H1 (cell line): ENCODE measurements at regions not wholly inside any gene's neighbourhood (a gene's known extent, or its start where the extent isn't known, plus 50 kb on each side); places are given as distances from the start of the nearest gene placed in this dataset.

Source experiments
- CTCF ChIA-PET: fragments of 300-600 bp; sonication (Branson Sonifier 250); formaldehyde crosslinking; loops from one replicate; lab custom pipeline; 2021; ENCODE audit not compliant: partially characterized antibody; lab: Charles Lee
- POLR2A ChIA-PET: fragments of 300-600 bp; sonication (Branson Sonifier 250); formaldehyde crosslinking; loops from one replicate; lab custom pipeline; 2021; ENCODE audit warnings: inconsistent platforms; ENCODE audit not compliant: partially characterized antibody; lab: Charles Lee
- DNase-seq, 2 experiments: peaks; one replicate each; pipeline versions ENCODE4 v3.0.0 to v3.0.0-alpha.2; 2010 to 2022; ENCODE audit warnings: low spot score in 2 of 2, low read depth in 1 of 2, mixed read lengths in 1 of 2
- FAIRE-seq: peaks from 2 replicates; lab custom pipeline; 2011; peaks lifted over from hg19 to GRCh38; lab: Jason Lieb, UNC
- H2AFZ ChIP-seq: 2 replicates; pipeline ENCODE4 v1.8.1; 2012; ENCODE audit warnings: low read length, inconsistent platforms
- H2AK5ac ChIP-seq: 2 replicates; pipeline ENCODE4 v1.6.1; 2013; ENCODE audit warnings: low read depth, low read length
- H2BK120ac ChIP-seq: replicated peaks from 2 replicates; pipeline ENCODE3; 2013; ENCODE audit warnings: low read depth, low read length, inconsistent platforms
- H2BK12ac ChIP-seq: 2 replicates; pipeline ENCODE4 v1.6.1; 2013; ENCODE audit warnings: low read depth, low read length
- H2BK15ac ChIP-seq: 2 replicates; pipeline ENCODE4 v1.6.1; 2013; ENCODE audit warnings: low read length
- H2BK20ac ChIP-seq: 2 replicates; pipeline ENCODE4 v1.6.1; 2013; ENCODE audit warnings: low read length
- H2BK5ac ChIP-seq: 2 replicates; pipeline ENCODE4 v1.6.1; 2013; ENCODE audit warnings: low read depth, low read length
- H3K14ac ChIP-seq: 2 replicates; pipeline ENCODE4 v1.6.1; 2013; ENCODE audit warnings: inconsistent platforms; ENCODE audit not compliant: insufficient read length
- H3K18ac ChIP-seq: 2 replicates; pipeline ENCODE4 v1.6.1; 2013; ENCODE audit warnings: low read length; ENCODE audit errors: extremely low read depth
- H3K23ac ChIP-seq: 2 replicates; pipeline ENCODE4 v1.6.1; 2013; ENCODE audit warnings: inconsistent platforms; ENCODE audit not compliant: insufficient read length
- H3K23me2 ChIP-seq: 2 replicates; pipeline ENCODE4 v1.6.1; 2013; ENCODE audit warnings: low read depth, low read length
- H3K27ac ChIP-seq: 2 replicates; pipeline ENCODE4 v1.6.1; 2011; ENCODE audit warnings: low read depth, low read length, inconsistent platforms
- H3K27me3 ChIP-seq, 4 experiments: replicated peaks in 1 of 4; 1 replicate in 1 of 4; 2 replicates in 3 of 4; pipeline versions ENCODE4 v1.6.1 to v1.8.1; 2011 to 2013; ENCODE audit warnings: low read length in 3 of 4, mild to moderate bottlenecking in 3 of 4, inconsistent platforms in 2 of 4, mixed read lengths in 2 of 4, moderate library complexity in 1 of 4; ENCODE audit not compliant: control insufficient read depth in 3 of 4, insufficient read depth in 3 of 4; ENCODE audit errors: extremely low read depth in 1 of 4
- H3K36me3 ChIP-seq, 4 experiments: 2 replicates each; pipeline versions ENCODE4 v1.6.1 to v1.8.1; 2011 to 2013; ENCODE audit warnings: mild to moderate bottlenecking in 4 of 4, low read length in 3 of 4, moderate library complexity in 2 of 4, control low read depth in 1 of 4, inconsistent platforms in 1 of 4; ENCODE audit not compliant: insufficient read depth in 4 of 4, control insufficient read depth in 2 of 4
- H3K4ac ChIP-seq: replicated peaks from 2 replicates; pipeline ENCODE3; 2013; ENCODE audit warnings: low read length, low read depth, mixed read lengths, inconsistent platforms; ENCODE audit not compliant: insufficient read length
- H3K4me1 ChIP-seq, 4 experiments: replicated peaks in 1 of 4; 1 replicate in 1 of 4; 2 replicates in 3 of 4; pipeline versions ENCODE4 v1.6.1 to v1.8.1; 2011 to 2013; ENCODE audit warnings: low read length in 3 of 4, inconsistent platforms in 2 of 4, mixed read lengths in 1 of 4; ENCODE audit not compliant: insufficient read depth in 4 of 4, control insufficient read depth in 3 of 4
- H3K4me2 ChIP-seq, 2 experiments: 2 replicates each; pipeline versions ENCODE4 v1.6.1 to v1.8.1; 2011 to 2013; ENCODE audit warnings: low read depth in 2 of 2, low read length in 2 of 2, control low read depth in 1 of 2, inconsistent platforms in 1 of 2, mild to moderate bottlenecking in 1 of 2; ENCODE audit not compliant: insufficient read depth in 1 of 2
- H3K4me3 ChIP-seq, 4 experiments: fragments of 200-600, 300-600 bp in 1 of 4; sonication (generic), shearing (Covaris generic), sonication (Bioruptor Twin) in 1 of 4; 2 replicates each; pipeline versions ENCODE4 v1.5.1 to v1.8.1; 2011 to 2016; ENCODE audit warnings: low read length in 4 of 4, low read depth in 3 of 4, control low read depth in 2 of 4, inconsistent platforms in 2 of 4, mild to moderate bottlenecking in 2 of 4, mixed read lengths in 1 of 4, moderate library complexity in 1 of 4; ENCODE audit not compliant: insufficient read depth in 2 of 4; ENCODE audit errors: extremely low read depth in 1 of 4
- H3K56ac ChIP-seq: replicated peaks from 2 replicates; pipeline ENCODE3; 2013; ENCODE audit warnings: low read depth, mild to moderate bottlenecking, mixed read lengths, low read length, inconsistent platforms; ENCODE audit not compliant: insufficient read length
- H3K79me1 ChIP-seq: 2 replicates; pipeline ENCODE4 v1.6.1; 2013; ENCODE audit warnings: low read depth, low read length, control low read depth
- H3K79me2 ChIP-seq, 2 experiments: 2 replicates each; pipeline versions ENCODE4 v1.6.1 to v1.8.1; 2012 to 2013; ENCODE audit warnings: low read length in 2 of 2, mild to moderate bottlenecking in 2 of 2, inconsistent platforms in 1 of 2; ENCODE audit not compliant: insufficient read depth in 2 of 2, control insufficient read depth in 1 of 2
- H3K9ac ChIP-seq, 4 experiments: replicated peaks in 1 of 4; 1 replicate in 1 of 4; 2 replicates in 3 of 4; pipeline versions ENCODE4 v1.6.1 to v1.8.1; 2011 to 2013; ENCODE audit warnings: low read depth in 3 of 4, low read length in 3 of 4, control low read depth in 2 of 4, mild to moderate bottlenecking in 2 of 4, moderate library complexity in 2 of 4, inconsistent platforms in 1 of 4; ENCODE audit errors: extremely low read depth in 1 of 4
- H3K9me3 ChIP-seq, 2 experiments: 2 replicates each; pipeline versions ENCODE4 v1.6.1 to v1.8.1; 2012 to 2013; ENCODE audit warnings: mild to moderate bottlenecking in 2 of 2, moderate library complexity in 2 of 2, control low read depth in 1 of 2, inconsistent platforms in 1 of 2, low read depth in 1 of 2, low read length in 1 of 2, mixed read lengths in 1 of 2; ENCODE audit not compliant: insufficient read depth in 2 of 2
- H4K20me1 ChIP-seq, 2 experiments: replicated peaks in 1 of 2; 2 replicates each; pipeline versions ENCODE3 to v1.8.1; 2011 to 2013; ENCODE audit warnings: inconsistent platforms in 2 of 2, low read length in 2 of 2, mild to moderate bottlenecking in 1 of 2; ENCODE audit not compliant: insufficient read depth in 2 of 2, control insufficient read depth in 1 of 2
- H4K5ac ChIP-seq: 2 replicates; pipeline ENCODE4 v1.6.1; 2013; ENCODE audit warnings: low read length, low read depth, mixed read lengths, inconsistent platforms; ENCODE audit not compliant: insufficient read length
- H4K8ac ChIP-seq: 2 replicates; pipeline ENCODE4 v1.8.0; 2013; ENCODE audit warnings: mild to moderate bottlenecking, moderate library complexity, low read length, inconsistent platforms; ENCODE audit not compliant: insufficient read depth; ENCODE audit errors: extremely low read depth
- H4K91ac ChIP-seq: replicated peaks from 2 replicates; pipeline ENCODE3; 2013; ENCODE audit warnings: low read length, mixed read lengths, inconsistent platforms; ENCODE audit not compliant: insufficient read length
- CBX8 ChIP-seq: fragments of 300-800, 300-1000 bp; sonication (generic); IDR thresholded peaks from 2 replicates; pipeline ENCODE4 v1.7.1; 2016; ENCODE audit warnings: low read depth, low read length, borderline replicate concordance
- CHD2 ChIP-seq: IDR thresholded peaks from 2 replicates; pipeline ENCODE4 v1.6.1; 2012; ENCODE audit warnings: low read length, improper control_type of control experiment
- HDAC2 ChIP-seq, 2 experiments: fragments of 300-600 bp in 1 of 2; sonication (generic) in 1 of 2; IDR thresholded peaks; 2 replicates each; pipeline ENCODE4 v1.6.1; 2011 to 2012; ENCODE audit warnings: low read depth in 2 of 2, low read length in 2 of 2, mild to moderate bottlenecking in 2 of 2, moderate library complexity in 2 of 2, borderline replicate concordance in 1 of 2, inconsistent platforms in 1 of 2
- KDM1A ChIP-seq: fragments of 200-600, 300-600 bp; sonication (generic); IDR thresholded peaks from 2 replicates; pipeline ENCODE4 v1.7.1; 2016; ENCODE audit warnings: mild to moderate bottlenecking, low read length, borderline replicate concordance
- PHF8 ChIP-seq: fragments of 200-600 bp; sonication (generic); conservative IDR thresholded peaks from 2 replicates; pipeline ENCODE4 v1.7.1; 2012; ENCODE audit warnings: low read depth, mild to moderate bottlenecking, inconsistent platforms, low read length, moderate library complexity
- RAD21 ChIP-seq, 2 experiments: IDR thresholded peaks in 1 of 2; conservative IDR thresholded peaks in 1 of 2; 2 replicates each; pipeline ENCODE4 v1.6.1; 2011; ENCODE audit warnings: low read depth in 2 of 2, low read length in 2 of 2, improper control_type of control experiment in 1 of 2, inconsistent platforms in 1 of 2, mild to moderate bottlenecking in 1 of 2, moderate library complexity in 1 of 2
- RNF2 ChIP-seq: fragments of 200-900, 300-1000 bp; sonication (generic); IDR thresholded peaks from 2 replicates; pipeline ENCODE4 v1.7.1; 2016; ENCODE audit warnings: borderline replicate concordance, low read depth, mild to moderate bottlenecking, antibody characterized with exemption, low read length; ENCODE audit not compliant: poor library complexity, severe bottlenecking; ENCODE audit errors: missing control alignments
- SUZ12 ChIP-seq: fragments of 200-600 bp; sonication (generic); IDR thresholded peaks from 2 replicates; pipeline ENCODE4 v1.6.1; 2012; ENCODE audit warnings: mild to moderate bottlenecking, inconsistent platforms, low read length, moderate library complexity, mixed read lengths
- TBP ChIP-seq: IDR thresholded peaks from 2 replicates; pipeline ENCODE4 v1.6.1; 2011; ENCODE audit warnings: low read depth, low read length, improper control_type of control experiment
- WGBS, 2 experiments: shearing (Covaris generic) in 1 of 2; methylation state at CpG; one replicate each; pipeline versions ENCODE4 v1.1.6 to v1.1.7; 2013 to 2015; ENCODE audit warnings: low lambda C conversion rate in 2 of 2, mixed read lengths in 2 of 2, inconsistent platforms in 1 of 2, low coverage in 1 of 2, missing lambda C conversion rate in 1 of 2; ENCODE audit not compliant: insufficient replicate concordance in 2 of 2, insufficient coverage in 1 of 2, insufficient read length in 1 of 2; ENCODE audit errors: extremely low coverage in 1 of 2, missing lambda C conversion rate in 1 of 2; 5-methylcytosine and 5-hydroxymethylcytosine counted together
- TF ChIP-seq, protein P1 (sequence below): IDR thresholded peaks from 2 replicates; pipeline ENCODE4 v1.6.1; 2012; ENCODE audit warnings: low read length, inconsistent platforms
- TF ChIP-seq, protein P2 (sequence below): IDR thresholded peaks from 2 replicates; pipeline ENCODE4 v1.6.1; 2011; ENCODE audit warnings: low read depth, mild to moderate bottlenecking, low read length; ENCODE audit not compliant: insufficient read depth

DNA sequence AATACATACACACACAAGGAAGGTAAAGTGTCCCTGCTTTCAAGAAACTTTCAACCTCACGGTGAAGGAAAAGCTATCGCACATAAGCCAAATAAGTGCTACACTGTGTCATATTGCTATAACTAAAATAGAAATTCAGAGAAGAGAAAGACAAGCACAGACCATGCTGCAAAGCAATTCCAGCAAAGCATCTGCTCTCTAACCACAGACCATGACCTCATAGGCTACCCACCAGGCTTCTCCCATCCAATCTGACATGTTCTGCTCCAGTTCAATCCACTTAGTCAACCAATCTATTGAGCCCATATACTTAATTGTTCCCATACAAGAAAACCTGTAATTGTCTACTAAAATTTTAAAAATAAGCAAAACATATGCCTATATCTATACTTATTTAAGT is 211.3 kb downstream of the BARHL2 start:
- H3K79me1 ChIP-seq = no peaks in the 10 kb centered on the region
- no peak overlapping the region for H2AK5ac ChIP-seq
- no peaks in the 10 kb centered on the region for H3K36me3 ChIP-seq
- H3K18ac ChIP-seq = no peak overlapping the region
- DNase-seq (no peak), FAIRE-seq (no peak)
- no peaks in the 10 kb centered on the region for H4K20me1 ChIP-seq
- H3K14ac ChIP-seq = no peak overlapping the region
- H4K91ac ChIP-seq = no peak overlapping the region
- H3K27ac ChIP-seq = no peak overlapping the region
- H3K9me3 ChIP-seq = no peaks in the 10 kb centered on the region
- no peak overlapping the region for H4K8ac ChIP-seq
- H3K4me2 ChIP-seq = no peak overlapping the region
- H3K9ac ChIP-seq = no peak overlapping the region
- no peaks in the 10 kb centered on the region for H3K23me2 ChIP-seq
- no peak overlapping the region for H2BK5ac ChIP-seq
- no peak overlapping the region for H2BK12ac ChIP-seq
- no peaks in the 10 kb centered on the region for H3K27me3 ChIP-seq
- H2BK20ac ChIP-seq = no peak overlapping the region
- H3K79me2 ChIP-seq = no peaks in the 10 kb centered on the region
- ChIA-PET CTCF (interaction anchor here (0.5 to 1.0 kb wide), 3 partner anchors 11 to 29 kb away, joined by 3 to 5 read pairs (median 3); no protein-coding TSS in a partner anchor), POLR2A (no interaction called here)
- H4K5ac ChIP-seq = no peak overlapping the region
- no peak overlapping the region for H3K23ac ChIP-seq
- H3K56ac ChIP-seq = no peak overlapping the region
- no peak overlapping the region for H2AFZ ChIP-seq
- WGBS, 2 experiments = 94% methylated on average over 2 of the region's 2 CpGs; no CpG with 5 or more reads in 1 of the 2 experiments
- H3K4me1 ChIP-seq = peaks cover 0 to 6% (median 3%) of the 10 kb centered on the region in 4 experiments; a peak in 3 of 7 replicates
- H3K4me3 ChIP-seq = no peak overlapping the region
- no peak overlapping the region for H2BK15ac ChIP-seq
- H2BK120ac ChIP-seq = no peak overlapping the region
- H3K4ac ChIP-seq = no peak overlapping the region
- TF ChIP-seq RNF2 (no peak), KDM1A (no peak), RAD21 (IDR thresholded peaks at IDR 0.05 in 1 of 2, conservative IDR thresholded peaks at IDR 0.05 in 1 of 2; ENCODE audit: low read depth in 2 of 2, low read length in 2 of 2) (no peak), PHF8 (no peak), TBP (no peak), CHD2 (no peak), SUZ12 (no peak), CBX8 (no peak), HDAC2 (IDR thresholded peaks at IDR 0.05; ENCODE audit: borderline replicate concordance in 1 of 2, low read depth in 2 of 2, low read length in 2 of 2) (no peak)
- TF ChIP-seq, protein P1, sequence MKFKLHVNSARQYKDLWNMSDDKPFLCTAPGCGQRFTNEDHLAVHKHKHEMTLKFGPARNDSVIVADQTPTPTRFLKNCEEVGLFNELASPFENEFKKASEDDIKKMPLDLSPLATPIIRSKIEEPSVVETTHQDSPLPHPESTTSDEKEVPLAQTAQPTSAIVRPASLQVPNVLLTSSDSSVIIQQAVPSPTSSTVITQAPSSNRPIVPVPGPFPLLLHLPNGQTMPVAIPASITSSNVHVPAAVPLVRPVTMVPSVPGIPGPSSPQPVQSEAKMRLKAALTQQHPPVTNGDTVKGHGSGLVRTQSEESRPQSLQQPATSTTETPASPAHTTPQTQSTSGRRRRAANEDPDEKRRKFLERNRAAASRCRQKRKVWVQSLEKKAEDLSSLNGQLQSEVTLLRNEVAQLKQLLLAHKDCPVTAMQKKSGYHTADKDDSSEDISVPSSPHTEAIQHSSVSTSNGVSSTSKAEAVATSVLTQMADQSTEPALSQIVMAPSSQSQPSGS = no peak
- TF ChIP-seq, protein P2, sequence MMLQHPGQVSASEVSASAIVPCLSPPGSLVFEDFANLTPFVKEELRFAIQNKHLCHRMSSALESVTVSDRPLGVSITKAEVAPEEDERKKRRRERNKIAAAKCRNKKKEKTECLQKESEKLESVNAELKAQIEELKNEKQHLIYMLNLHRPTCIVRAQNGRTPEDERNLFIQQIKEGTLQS = no peak
